Psoas muscle (tissue), 7 donors: ENCODE measurements at regions not wholly inside any gene's neighbourhood (a gene's known extent, or its start where the extent isn't known, plus 50 kb on each side); places are given as distances from the start of the nearest gene placed in this dataset.

ENCODE experiments used
- ATAC-seq, 4 donors: fragments of 200-7000 bp; cut with Tn5 transposase; one replicate each; pipeline ENCODE4 v1.9.1; 2020; ENCODE audit warnings: moderate library complexity in 3 of 4, mild to moderate bottlenecking in 2 of 4
- DNase-seq, 2 donors: peaks; one replicate each; pipeline ENCODE4 v3.0.0-alpha.2; 2020
- H3K27ac ChIP-seq: fragments of 200-600 bp; one replicate; pipeline ENCODE4 v1.8.0; 2022
- H3K27me3 ChIP-seq, 3 donors: fragments of 200-600 bp in 1 of 3; one replicate each; pipeline versions ENCODE4 v1.6.1 to v1.8.0; 2013 to 2022; ENCODE audit warnings: low read length in 2 of 3, mild to moderate bottlenecking in 2 of 3, moderate library complexity in 1 of 3; ENCODE audit not compliant: insufficient read depth in 3 of 3
- H3K36me3 ChIP-seq, 2 donors: fragments of 200-600 bp in 1 of 2; one replicate each; pipeline versions ENCODE4 v1.6.1 to v1.8.0; 2013 to 2022; ENCODE audit warnings: low read depth in 1 of 2, mild to moderate bottlenecking in 1 of 2, moderate library complexity in 1 of 2; ENCODE audit not compliant: insufficient read depth in 1 of 2
- H3K4me1 ChIP-seq: fragments of 200-600 bp; one replicate; pipeline ENCODE4 v1.8.0; 2022
- H3K4me3 ChIP-seq: fragments of 200-600 bp; one replicate; pipeline ENCODE4 v1.8.0; 2022; ENCODE audit warnings: mild to moderate bottlenecking
- H3K9me3 ChIP-seq: fragments of 200-600 bp; one replicate; pipeline ENCODE4 v1.8.0; 2022
- WGBS, 3 donors: extraction: QIAGEN DNeasy Blood & Tissue Kit; methylation state at CpG; one replicate each; pipeline versions ENCODE4 v1.1.6 to v1.1.7; 2013; 5-methylcytosine and 5-hydroxymethylcytosine counted together
- intact Hi-C, 2 donors: fragments of 100-400 bp; cut with DNase I; formaldehyde crosslinking; loops; one replicate each; pipeline versions ENCODE4 v1.11.0 to v1.14.2; 2022
- TF ChIP-seq, protein P1 (sequence below): fragments of 200-600 bp; IDR thresholded peaks from one replicate; pipeline ENCODE4 v1.8.0; 2022; ENCODE audit warnings: antibody characterized with exemption
- donor health status: healthy with polysubstance abuse.
- donor health status: DM: no; HTN: no; CAD: no; lungs with moderate emphysema.
- donor health status: Bipolar disorder and iron deficiency.
- donor health status: healthy.
- donor health status: DM: yes; HTN: yes; CAD: no.
- donor health status: DM: no; HTN: no; CAD: no.
- donor health status: DM: yes; HTN: yes; CAD: no.

DNA sequence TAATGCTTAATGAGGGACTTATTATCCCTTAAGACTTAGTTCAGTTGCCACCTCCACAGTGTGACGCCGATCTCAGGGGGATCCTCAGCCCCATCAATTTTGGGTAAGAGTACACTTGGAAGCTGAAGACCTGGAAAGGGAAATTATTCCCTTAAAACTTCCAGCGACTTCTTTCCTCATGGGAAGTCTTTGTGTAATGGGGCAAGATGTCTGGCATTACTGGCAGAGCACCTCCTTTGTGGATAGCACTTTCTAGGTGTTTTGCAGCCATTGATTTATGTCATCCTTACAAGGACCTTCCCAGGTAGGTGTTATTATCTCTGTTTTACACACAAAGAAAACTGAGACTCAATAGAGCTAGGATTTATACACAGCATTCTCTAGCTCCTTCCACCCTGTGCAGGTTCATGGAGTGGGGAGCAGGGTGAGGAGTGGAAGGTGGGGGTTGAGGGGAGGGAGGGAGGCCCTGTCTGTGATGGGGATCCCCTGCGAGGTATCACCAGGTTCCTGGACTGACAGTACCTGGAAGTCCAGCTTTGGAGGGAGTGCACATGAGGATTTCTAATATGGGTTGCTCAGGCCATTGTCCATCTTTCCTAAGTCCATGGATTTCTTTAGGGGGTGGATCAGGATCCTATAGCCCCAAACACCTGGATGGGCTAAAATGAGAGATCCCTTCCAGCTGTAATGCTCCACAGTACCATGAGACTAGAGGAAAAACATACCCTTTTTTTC lies 79.4 kb downstream of the MYCN start:
- H3K36me3 ChIP-seq = no peaks in the 10 kb centered on the region
- no peaks in the 10 kb centered on the region for H3K4me1 ChIP-seq
- no peak overlapping the region for H3K4me3 ChIP-seq
- TF ChIP-seq, protein P1, sequence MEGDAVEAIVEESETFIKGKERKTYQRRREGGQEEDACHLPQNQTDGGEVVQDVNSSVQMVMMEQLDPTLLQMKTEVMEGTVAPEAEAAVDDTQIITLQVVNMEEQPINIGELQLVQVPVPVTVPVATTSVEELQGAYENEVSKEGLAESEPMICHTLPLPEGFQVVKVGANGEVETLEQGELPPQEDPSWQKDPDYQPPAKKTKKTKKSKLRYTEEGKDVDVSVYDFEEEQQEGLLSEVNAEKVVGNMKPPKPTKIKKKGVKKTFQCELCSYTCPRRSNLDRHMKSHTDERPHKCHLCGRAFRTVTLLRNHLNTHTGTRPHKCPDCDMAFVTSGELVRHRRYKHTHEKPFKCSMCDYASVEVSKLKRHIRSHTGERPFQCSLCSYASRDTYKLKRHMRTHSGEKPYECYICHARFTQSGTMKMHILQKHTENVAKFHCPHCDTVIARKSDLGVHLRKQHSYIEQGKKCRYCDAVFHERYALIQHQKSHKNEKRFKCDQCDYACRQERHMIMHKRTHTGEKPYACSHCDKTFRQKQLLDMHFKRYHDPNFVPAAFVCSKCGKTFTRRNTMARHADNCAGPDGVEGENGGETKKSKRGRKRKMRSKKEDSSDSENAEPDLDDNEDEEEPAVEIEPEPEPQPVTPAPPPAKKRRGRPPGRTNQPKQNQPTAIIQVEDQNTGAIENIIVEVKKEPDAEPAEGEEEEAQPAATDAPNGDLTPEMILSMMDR = no peak
- H3K9me3 ChIP-seq = no peaks in the 10 kb centered on the region
- intact Hi-C loops = no loop called here
- H3K27me3 ChIP-seq = peaks cover 0 to 14% (median 2%) of the 10 kb centered on the region in 3 donors
- H3K27ac ChIP-seq = no peak overlapping the region
- DNase-seq (no peak), ATAC-seq (no peak)
- 78 to 82% (median 79%) methylated on average over 4 of the region's 4 CpGs for WGBS, 3 donors

DNA sequence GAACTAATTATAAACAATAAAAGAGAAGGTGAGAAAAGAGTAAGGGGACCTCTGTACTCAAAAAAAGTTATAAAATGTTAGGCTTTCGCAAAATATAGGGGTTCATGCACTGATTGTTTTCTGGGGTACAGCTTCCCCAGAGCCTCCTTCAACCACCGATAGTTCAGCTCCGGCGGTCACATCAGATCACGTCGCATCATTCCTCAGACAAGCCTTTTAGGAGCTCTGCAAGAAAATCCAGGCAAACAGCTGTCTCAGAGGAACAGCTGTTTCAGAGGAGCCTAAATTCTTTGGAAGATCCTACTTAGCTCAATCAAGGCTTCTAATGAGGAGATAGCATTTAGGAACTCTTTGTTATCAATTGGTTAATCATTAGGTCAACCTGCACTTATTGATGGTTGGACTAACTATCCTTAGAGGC lies 78.7 kb downstream of the MYCN start:
- DNase-seq = no peak
- intact Hi-C loops = no loop called here
- H3K4me1 ChIP-seq = no peaks in the 10 kb centered on the region
- H3K27me3 ChIP-seq = peaks cover 0 to 21% (median 5%) of the 10 kb centered on the region in 3 donors
- no peak for ATAC-seq
- TF ChIP-seq, protein P1 = no peak
- no peak overlapping the region for H3K4me3 ChIP-seq
- H3K9me3 ChIP-seq = no peaks in the 10 kb centered on the region
- no peak overlapping the region for H3K27ac ChIP-seq
- no peaks in the 10 kb centered on the region for H3K36me3 ChIP-seq
- 39 to 54% (median 45%) methylated on average over 6 of the region's 6 CpGs for WGBS, 3 donors

DNA sequence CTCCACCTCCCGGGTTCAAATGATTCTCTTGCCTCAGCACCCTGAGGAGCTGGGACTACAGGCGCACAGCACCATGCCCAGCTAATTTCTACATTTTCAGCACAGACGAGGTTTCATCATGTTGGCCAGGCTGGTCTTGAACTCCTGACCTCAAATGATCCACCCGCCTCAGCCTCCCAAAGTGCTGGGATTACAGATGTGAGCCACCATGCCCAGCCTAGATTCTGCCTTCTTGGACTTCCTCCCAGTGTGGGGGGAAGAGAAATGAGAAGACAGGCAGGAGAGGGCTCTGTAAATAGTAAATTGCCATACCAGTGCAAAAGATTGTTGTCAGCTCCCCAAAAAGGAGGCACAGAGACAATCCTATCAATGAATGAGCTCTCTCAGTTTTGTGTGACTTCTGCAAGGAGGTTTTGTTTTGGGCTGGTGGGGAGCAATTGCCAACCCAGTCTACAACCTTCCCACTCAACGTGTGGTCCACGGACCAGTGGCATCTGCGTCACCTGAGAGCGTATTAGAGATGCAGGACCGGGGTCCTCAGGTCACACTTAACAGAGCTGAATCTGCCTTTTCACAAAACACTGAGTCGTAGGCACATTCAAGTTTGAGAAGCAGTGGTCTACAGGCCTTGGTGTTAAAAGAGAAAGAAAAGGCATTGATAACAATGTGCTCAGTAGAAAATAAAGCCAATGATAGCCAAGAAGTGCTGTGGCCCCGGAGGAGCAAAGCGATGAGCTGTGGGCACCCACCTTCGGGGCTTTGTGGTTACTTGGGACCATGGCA lies 78.1 kb downstream of the MYCN start:
- no peak overlapping the region for H3K4me3 ChIP-seq
- H3K27ac ChIP-seq = no peak overlapping the region
- no peaks in the 10 kb centered on the region for H3K4me1 ChIP-seq
- TF ChIP-seq, protein P1 = no peak
- 80 to 92% (median 83%) methylated on average over 13 of the region's 13 CpGs for WGBS, 3 donors
- intact Hi-C loops = no loop called here
- H3K36me3 ChIP-seq = no peaks in the 10 kb centered on the region
- ATAC-seq (no peak), DNase-seq (no peak)
- H3K9me3 ChIP-seq = no peaks in the 10 kb centered on the region
- H3K27me3 ChIP-seq = peaks cover 0 to 27% (median 8%) of the 10 kb centered on the region in 3 donors

DNA sequence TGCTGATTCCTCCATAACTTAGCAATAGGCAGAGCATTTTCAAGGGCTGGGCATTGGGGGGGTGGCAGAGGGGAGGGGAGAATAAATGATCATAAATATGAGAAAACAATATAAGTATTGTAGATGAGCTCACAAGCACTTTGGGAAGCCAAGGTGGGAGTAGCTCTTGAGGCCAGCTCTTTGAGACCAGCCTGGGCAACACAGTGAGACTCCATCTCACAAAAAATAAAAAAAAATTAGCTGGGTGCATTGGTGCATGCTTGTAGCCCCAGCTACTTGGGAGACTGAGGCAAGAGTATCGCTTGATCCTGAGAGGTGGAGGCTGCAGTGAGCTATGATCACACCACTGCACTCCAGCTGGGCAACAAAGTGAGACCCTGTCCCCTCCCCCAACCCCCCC lies 75.9 kb downstream of the MYCN start:
- H3K9me3 ChIP-seq = no peaks in the 10 kb centered on the region
- DNase-seq (no peak), ATAC-seq (no peak)
- WGBS, 3 donors = 95 to 100% (median 98%) methylated on average over 1 of the region's 1 CpG
- intact Hi-C loops = no loop called here
- H3K4me3 ChIP-seq = no peak overlapping the region
- peaks cover 0 to 49% (median 16%) of the 10 kb centered on the region in 3 donors for H3K27me3 ChIP-seq
- H3K27ac ChIP-seq = no peak overlapping the region
- TF ChIP-seq, protein P1 = no peak
- H3K4me1 ChIP-seq = no peaks in the 10 kb centered on the region
- H3K36me3 ChIP-seq = no peaks in the 10 kb centered on the region
